ENCODE measurements at regions not wholly inside any gene's neighbourhood (a gene's known extent, or its start where the extent isn't known, plus 50 kb on each side); places are given as distances from the start of the nearest gene placed in this dataset.

GRCh38 chr4:165692082-165692481 is 181.0 kb upstream of the TLL1 start:
- TF ChIP-seq POLR2A (IDR thresholded peaks at IDR 0.05) = no peak
- TF ChIP-seq CTCF (IDR thresholded peaks at IDR 0.05) = no peak
- TF ChIP-seq POLR2AphosphoS5 (IDR thresholded peaks at IDR 0.05) = no peak
- TF ChIP-seq EP300 (IDR thresholded peaks at IDR 0.05; ENCODE audit: low read depth) = no peak

All from transverse colon (tissue), 4 donors.